Endothelial cell (in vitro differentiated cells): ENCODE measurements at regions not wholly inside any gene's neighbourhood (a gene's known extent, or its start where the extent isn't known, plus 50 kb on each side); places are given as distances from the start of the nearest gene placed in this dataset.
"Not testable (repeated sequence)": the region's sequence is repeated elsewhere in the genome, so short reads cannot be mapped to it uniquely, and the experiment has no call there.

Source experiments
- DNase-seq: peaks from one replicate; pipeline ENCODE4 v3.0.0; 2021; ENCODE audit warnings: low spot score
- H3K27ac Mint-ChIP-seq: one replicate; pipeline ENCODE4 v1.8.0; 2021; ENCODE audit warnings: mixed read lengths, inconsistent platforms; ENCODE audit not compliant: unreplicated experiment
- H3K27me3 Mint-ChIP-seq: one replicate; pipeline ENCODE4 v1.8.0; 2021; ENCODE audit warnings: mild to moderate bottlenecking, moderate library complexity, mixed read lengths, inconsistent platforms; ENCODE audit not compliant: unreplicated experiment
- H3K36me3 Mint-ChIP-seq: one replicate; pipeline ENCODE4 v1.8.0; 2021; ENCODE audit warnings: mild to moderate bottlenecking, low read depth, mixed read lengths, inconsistent platforms; ENCODE audit not compliant: unreplicated experiment
- H3K4me1 Mint-ChIP-seq: one replicate; pipeline ENCODE4 v1.8.0; 2021; ENCODE audit warnings: mild to moderate bottlenecking, mixed read lengths, inconsistent platforms; ENCODE audit not compliant: unreplicated experiment
- H3K4me3 Mint-ChIP-seq: one replicate; pipeline ENCODE4 v1.8.0; 2021; ENCODE audit warnings: mild to moderate bottlenecking, mixed read lengths, inconsistent platforms; ENCODE audit not compliant: unreplicated experiment
- H3K9me3 Mint-ChIP-seq: one replicate; pipeline ENCODE4 v1.8.0; 2021; ENCODE audit warnings: mixed read lengths, inconsistent platforms; ENCODE audit not compliant: unreplicated experiment

DNA sequence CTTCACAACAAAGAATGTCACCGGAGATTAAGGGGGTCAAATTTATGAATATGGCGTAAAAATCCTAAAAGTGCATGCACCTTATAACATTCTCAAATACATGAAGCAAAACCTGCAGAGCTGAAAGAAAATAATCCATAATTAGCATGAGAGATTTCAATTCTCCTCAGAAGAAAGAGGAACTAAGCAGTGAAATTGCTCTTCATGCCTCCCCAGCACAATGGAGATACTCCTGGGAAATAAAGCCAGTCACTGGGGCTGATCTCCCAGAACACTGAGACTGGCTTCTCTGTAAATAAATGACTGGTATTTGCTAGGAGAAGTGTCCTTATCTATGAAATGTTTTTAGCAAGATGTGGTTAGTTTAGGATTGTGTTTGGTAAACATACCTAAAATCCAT lies 68.1 kb downstream of the GOLGA6L6 start:
- not testable (repeated sequence) for H3K36me3 Mint-ChIP-seq, H3K4me3 Mint-ChIP-seq, H3K27me3 Mint-ChIP-seq, H3K9me3 Mint-ChIP-seq, DNase-seq, H3K4me1 Mint-ChIP-seq, H3K27ac Mint-ChIP-seq

DNA sequence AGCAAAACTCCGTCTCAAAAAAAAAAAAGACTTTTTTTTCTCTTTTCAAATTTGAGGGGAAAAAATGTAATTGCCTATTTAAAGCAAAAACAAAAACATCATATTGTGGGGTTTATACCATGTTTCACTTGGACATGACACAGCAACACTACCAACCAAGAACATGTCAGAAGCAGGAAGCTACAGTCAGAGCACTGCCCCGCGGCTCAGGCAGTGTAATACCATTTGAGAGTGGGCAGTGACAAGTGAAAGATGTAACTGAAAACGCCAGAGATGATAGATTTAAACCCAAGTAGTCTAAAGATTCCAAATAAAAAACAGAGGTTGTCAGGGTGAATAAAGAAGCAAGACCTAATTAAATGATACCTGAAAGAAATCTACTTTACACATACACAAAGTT lies 68.6 kb downstream of the GOLGA6L6 start:
- not testable (repeated sequence) for H3K9me3 Mint-ChIP-seq, H3K36me3 Mint-ChIP-seq, H3K27me3 Mint-ChIP-seq, H3K4me3 Mint-ChIP-seq, H3K4me1 Mint-ChIP-seq, DNase-seq, H3K27ac Mint-ChIP-seq

GRCh38 chr15:20470810-20471209 lies 70.8 kb downstream of the GOLGA6L6 start:
- not testable (repeated sequence) for H3K9me3 Mint-ChIP-seq, DNase-seq, H3K27me3 Mint-ChIP-seq, H3K36me3 Mint-ChIP-seq, H3K27ac Mint-ChIP-seq, H3K4me3 Mint-ChIP-seq, H3K4me1 Mint-ChIP-seq

- H3K27ac Mint-ChIP-seq, H3K9me3 Mint-ChIP-seq: not testable (repeated sequence)
Measured at GRCh38 chr15:20441138-20441537, 100.5 kb downstream of the GOLGA6L6 start.

DNA sequence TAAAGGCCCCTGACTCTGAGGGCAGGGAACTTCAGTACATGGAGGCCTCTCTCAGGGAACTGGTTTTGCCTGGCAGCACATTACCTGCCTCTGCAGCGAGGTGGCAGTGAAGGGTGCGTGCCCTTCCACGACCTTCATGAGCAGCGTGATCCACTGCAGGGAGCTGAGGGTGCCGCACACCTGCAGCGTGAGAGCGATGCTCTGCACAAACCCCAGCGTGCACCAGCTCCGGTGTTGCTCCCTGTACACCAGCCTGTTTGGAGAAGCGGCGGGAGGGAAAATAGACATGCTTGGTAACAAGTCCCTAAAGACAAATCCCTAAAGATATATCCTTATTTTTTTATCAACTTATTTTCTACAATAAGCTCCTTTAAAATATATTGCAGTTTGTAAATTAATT lies 101.2 kb downstream of the GOLGA6L6 start:
- H3K9me3 Mint-ChIP-seq, H3K27ac Mint-ChIP-seq, H3K4me3 Mint-ChIP-seq, H3K27me3 Mint-ChIP-seq, H3K4me1 Mint-ChIP-seq, H3K36me3 Mint-ChIP-seq, DNase-seq: not testable (repeated sequence)

More at GRCh38 chr15:20441138-20441537, 100.5 kb downstream of the GOLGA6L6 start:
- not testable (repeated sequence) for H3K36me3 Mint-ChIP-seq, H3K27me3 Mint-ChIP-seq, DNase-seq, H3K4me3 Mint-ChIP-seq, H3K4me1 Mint-ChIP-seq

- not testable (repeated sequence) for H3K36me3 Mint-ChIP-seq, H3K4me1 Mint-ChIP-seq, H3K9me3 Mint-ChIP-seq, H3K27ac Mint-ChIP-seq, H3K27me3 Mint-ChIP-seq, DNase-seq, H3K4me3 Mint-ChIP-seq
Measured at GRCh38 chr15:20439111-20439510, 102.5 kb downstream of the GOLGA6L6 start.

- DNase-seq, H3K36me3 Mint-ChIP-seq, H3K4me1 Mint-ChIP-seq, H3K9me3 Mint-ChIP-seq, H3K27me3 Mint-ChIP-seq, H3K27ac Mint-ChIP-seq, H3K4me3 Mint-ChIP-seq: not testable (repeated sequence)
Measured at GRCh38 chr15:20438255-20438654, 103.3 kb downstream of the GOLGA6L6 start.

DNA sequence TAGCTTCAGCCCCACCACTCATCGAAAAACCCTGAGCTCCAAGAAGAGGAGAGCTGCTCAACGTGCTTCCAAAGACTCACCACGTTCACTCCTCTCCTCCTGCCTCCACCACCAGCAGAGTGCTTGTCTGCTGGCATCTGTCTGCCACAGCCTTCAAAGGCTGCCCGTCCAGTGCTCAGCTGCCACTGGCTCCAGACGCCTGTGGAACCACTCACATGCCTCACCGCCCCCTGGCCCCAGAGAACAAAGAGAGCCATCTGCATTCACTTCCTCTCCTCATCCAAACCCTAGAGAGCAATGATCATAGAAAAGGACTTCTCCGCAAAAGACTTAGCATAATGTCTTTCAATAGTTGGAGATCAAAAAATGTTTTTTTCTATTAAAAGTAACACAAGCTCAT lies 108.1 kb downstream of the GOLGA6L6 start:
- not testable (repeated sequence) for H3K4me3 Mint-ChIP-seq, H3K27me3 Mint-ChIP-seq, H3K9me3 Mint-ChIP-seq, H3K27ac Mint-ChIP-seq, H3K36me3 Mint-ChIP-seq, H3K4me1 Mint-ChIP-seq, DNase-seq

- H3K9me3 Mint-ChIP-seq, H3K4me1 Mint-ChIP-seq, H3K27me3 Mint-ChIP-seq, H3K36me3 Mint-ChIP-seq, H3K27ac Mint-ChIP-seq, H3K4me3 Mint-ChIP-seq, DNase-seq: not testable (repeated sequence)
Measured at GRCh38 chr15:20430495-20430894, 111.1 kb downstream of the GOLGA6L6 start.

DNA sequence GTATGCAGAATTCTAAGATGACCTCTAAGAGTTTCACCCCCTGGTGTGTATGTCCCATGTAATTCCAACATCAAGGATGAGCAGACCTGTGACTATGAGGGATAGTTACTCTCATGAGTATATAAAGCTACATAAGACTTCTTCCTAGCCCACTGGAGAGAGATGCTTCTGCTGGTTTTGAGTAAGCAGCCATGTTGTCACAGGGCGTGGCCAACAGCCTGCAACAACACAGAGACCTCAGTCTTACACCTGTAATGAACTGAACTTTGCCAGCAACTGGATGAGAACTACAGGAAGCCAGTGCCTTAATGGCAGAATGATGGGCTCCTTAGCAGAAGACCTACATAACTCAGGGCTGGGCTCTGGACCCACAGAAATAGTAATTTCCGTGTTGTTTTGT lies 120.9 kb downstream of the GOLGA6L6 start:
- H3K9me3 Mint-ChIP-seq, result peaks cover 17% of the 10 kb centered on the region
- not testable (repeated sequence) for H3K4me1 Mint-ChIP-seq, H3K27me3 Mint-ChIP-seq, H3K27ac Mint-ChIP-seq, DNase-seq, H3K4me3 Mint-ChIP-seq, H3K36me3 Mint-ChIP-seq

GRCh38 chr15:20416618-20417017 lies 125.0 kb downstream of the GOLGA6L6 start:
- not testable (repeated sequence) for H3K4me1 Mint-ChIP-seq, H3K4me3 Mint-ChIP-seq, DNase-seq, H3K27ac Mint-ChIP-seq, H3K36me3 Mint-ChIP-seq, H3K27me3 Mint-ChIP-seq
- H3K9me3 Mint-ChIP-seq, result peaks cover 36% of the 10 kb centered on the region

DNA sequence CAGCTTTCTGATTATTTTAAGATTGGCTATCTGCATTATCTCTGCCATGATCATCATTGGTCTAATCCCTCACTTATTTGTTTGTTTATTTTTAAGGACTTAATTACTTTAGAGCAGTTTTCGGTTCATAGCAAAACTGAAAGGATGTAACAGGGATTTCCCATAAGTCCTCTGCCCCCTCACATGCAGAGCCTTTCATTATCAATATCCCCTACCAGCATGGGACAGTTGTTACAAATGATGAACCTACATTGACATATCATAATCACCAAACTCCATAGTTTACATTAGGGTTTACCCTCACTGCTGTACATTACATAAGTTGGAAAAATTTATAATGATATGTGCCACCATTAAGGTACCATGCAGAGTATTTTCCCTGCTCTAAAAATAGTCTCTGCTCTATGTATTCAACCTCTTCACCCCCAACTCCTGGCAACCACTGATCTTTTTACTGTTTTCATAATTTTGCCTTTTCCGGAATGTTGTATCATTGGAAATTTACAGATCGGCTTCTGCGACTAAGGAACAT lies 131.9 kb downstream of the GOLGA6L6 start:
- peaks cover 12% of the 10 kb centered on the region for H3K9me3 Mint-ChIP-seq
- H3K27me3 Mint-ChIP-seq, H3K36me3 Mint-ChIP-seq, H3K27ac Mint-ChIP-seq, H3K4me1 Mint-ChIP-seq, H3K4me3 Mint-ChIP-seq, DNase-seq: not testable (repeated sequence)
